Subcutaneous abdominal adipose tissue (tissue), 5 donors: ENCODE measurements at regions not wholly inside any gene's neighbourhood (a gene's known extent, or its start where the extent isn't known, plus 50 kb on each side); places are given as distances from the start of the nearest gene placed in this dataset.

Source experiments
- H3K27ac ChIP-seq: one replicate; pipeline ENCODE4 v1.7.0; 2013; ENCODE audit warnings: low read depth, mild to moderate bottlenecking, inconsistent platforms, low read length, moderate library complexity
- H3K27me3 ChIP-seq, 5 donors: one replicate each; pipeline ENCODE4 v1.7.0; 2013; ENCODE audit warnings: low read length in 5 of 5, inconsistent platforms in 1 of 5; ENCODE audit not compliant: control insufficient read depth in 5 of 5, insufficient read depth in 4 of 5
- H3K36me3 ChIP-seq, 5 donors: one replicate each; pipeline ENCODE4 v1.7.0; 2013; ENCODE audit warnings: low read length in 5 of 5; ENCODE audit not compliant: control insufficient read depth in 5 of 5, insufficient read depth in 5 of 5
- H3K4me1 ChIP-seq, 5 donors: one replicate each; pipeline ENCODE4 v1.7.0; 2013; ENCODE audit warnings: low read length in 5 of 5, mild to moderate bottlenecking in 3 of 5, moderate library complexity in 1 of 5; ENCODE audit not compliant: control insufficient read depth in 5 of 5, insufficient read depth in 5 of 5
- H3K4me3 ChIP-seq, 5 donors: one replicate each; pipeline ENCODE4 v1.7.0; 2013; ENCODE audit warnings: low read length in 5 of 5, low read depth in 1 of 5
- H3K9ac ChIP-seq, 5 donors: one replicate each; pipeline ENCODE4 v1.7.0; 2013; ENCODE audit warnings: low read length in 5 of 5, mild to moderate bottlenecking in 4 of 5, moderate library complexity in 3 of 5
- H3K9me3 ChIP-seq, 5 donors: one replicate each; pipeline ENCODE4 v1.7.0; 2013; ENCODE audit warnings: low read length in 5 of 5; ENCODE audit not compliant: control insufficient read depth in 5 of 5
- donor health status: healthy.
- donor health status: healthy.
- donor health status: healthy.
- donor health status: healthy.
- donor health status: healthy.

DNA sequence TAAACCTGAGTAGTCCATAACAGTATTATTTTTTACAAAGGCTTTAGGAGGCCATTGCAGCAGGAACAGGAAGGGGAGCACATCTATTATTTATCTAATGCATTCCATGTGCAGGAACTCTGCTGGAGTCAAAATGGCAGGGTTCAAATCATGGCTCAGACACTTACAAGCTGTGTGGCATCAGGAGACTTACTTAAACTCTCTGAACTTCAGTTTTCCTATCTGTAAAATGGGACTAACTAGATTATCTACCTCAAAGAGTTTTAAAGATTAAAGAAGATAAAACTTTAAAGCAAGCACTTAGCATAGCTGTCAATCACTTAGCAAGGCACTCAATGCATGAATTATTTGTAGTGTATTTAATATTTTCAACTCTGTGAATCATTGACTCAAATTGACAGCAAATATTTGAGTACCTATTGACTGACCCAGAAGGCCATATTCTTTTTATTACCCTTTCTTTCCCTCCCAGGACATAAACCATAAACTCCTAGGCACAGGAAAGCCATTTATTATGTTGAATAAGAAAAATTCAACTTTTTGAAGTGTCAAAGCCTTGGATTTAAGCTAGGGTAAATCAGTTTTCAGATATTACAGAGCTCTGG, 115.8 kb upstream of the FAM204A start:
- H3K27ac ChIP-seq: no peak overlapping the region
- peaks cover 0 to 1% (median 0%) of the 10 kb centered on the region in 5 donors for H3K9me3 ChIP-seq
- H3K9ac ChIP-seq: no peak overlapping the region
- peaks cover 0 to 2% (median 0%) of the 10 kb centered on the region in 5 donors for H3K4me1 ChIP-seq
- no peaks in the 10 kb centered on the region for H3K36me3 ChIP-seq
- H3K27me3 ChIP-seq: peaks cover 0 to 2% (median 0%) of the 10 kb centered on the region in 5 donors
- H3K4me3 ChIP-seq: no peak overlapping the region

GRCh38 chr10:118455181-118455695, 113.1 kb upstream of the FAM204A start:
- Histone ChIP-seq H3K9ac (no peak overlapping the region), H3K36me3 (no peaks in the 10 kb centered on the region), H3K4me1 (peaks cover 0 to 2% (median 0%) of the 10 kb centered on the region in 5 donors), H3K27me3 (no peaks in the 10 kb centered on the region), H3K27ac (no peak overlapping the region), H3K9me3 (peaks cover 6 to 12% (median 7%) of the 10 kb centered on the region in 5 donors), H3K4me3 (no peak overlapping the region)

GRCh38 chr10:118454211-118454610, 112.1 kb upstream of the FAM204A start:
- no peak overlapping the region for H3K9ac ChIP-seq
- peaks cover 0 to 8% (median 2%) of the 10 kb centered on the region in 5 donors for H3K27me3 ChIP-seq
- H3K36me3 ChIP-seq: no peaks in the 10 kb centered on the region
- no peak overlapping the region for H3K4me3 ChIP-seq
- no peak overlapping the region for H3K27ac ChIP-seq
- H3K4me1 ChIP-seq: no peaks in the 10 kb centered on the region
- peaks cover 6 to 12% (median 7%) of the 10 kb centered on the region in 5 donors for H3K9me3 ChIP-seq

GRCh38 chr10:118452098-118452497, 110.0 kb upstream of the FAM204A start:
- no peak overlapping the region for H3K27ac ChIP-seq
- no peaks in the 10 kb centered on the region for H3K36me3 ChIP-seq
- H3K27me3 ChIP-seq: peaks cover 0 to 15% (median 8%) of the 10 kb centered on the region in 5 donors

GRCh38 chr10:118449521-118449920, 107.4 kb upstream of the FAM204A start:
- Histone ChIP-seq H3K9ac (no peak overlapping the region), H3K36me3 (no peaks in the 10 kb centered on the region), H3K9me3 (peaks cover 6 to 12% (median 7%) of the 10 kb centered on the region in 5 donors), H3K4me3 (no peak overlapping the region), H3K4me1 (peaks cover 0 to 8% (median 4%) of the 10 kb centered on the region in 5 donors), H3K27me3 (peaks cover 0 to 15% (median 9%) of the 10 kb centered on the region in 5 donors), H3K27ac (no peak overlapping the region)

More at GRCh38 chr10:118452098-118452497, 110.0 kb upstream of the FAM204A start:
- H3K4me3 ChIP-seq: no peak overlapping the region
- H3K4me1 ChIP-seq: peaks cover 0 to 8% (median 4%) of the 10 kb centered on the region in 5 donors
- peaks cover 6 to 12% (median 7%) of the 10 kb centered on the region in 5 donors for H3K9me3 ChIP-seq
- H3K9ac ChIP-seq: no peak overlapping the region

DNA sequence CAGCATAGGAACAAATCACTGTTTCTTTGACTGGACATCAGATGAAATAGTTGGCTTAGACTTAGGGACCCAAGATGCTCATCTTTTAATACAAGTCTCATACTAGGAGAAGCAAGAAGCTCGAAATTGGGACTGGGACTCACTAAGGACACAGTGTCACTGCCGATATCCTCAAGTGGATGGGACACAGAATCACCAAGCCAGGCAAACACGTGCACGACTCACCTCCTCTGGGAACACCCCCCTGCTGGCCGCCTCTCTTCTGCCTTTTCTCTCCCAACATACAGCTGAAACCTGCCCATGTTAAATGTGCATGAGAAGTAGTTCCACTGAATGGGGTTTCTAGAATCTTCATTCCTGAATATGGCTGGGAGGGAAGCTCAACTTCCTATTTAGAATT, 106.6 kb upstream of the FAM204A start:
- Histone ChIP-seq H3K4me1 (peaks cover 0 to 8% (median 4%) of the 10 kb centered on the region in 5 donors), H3K27me3 (peaks cover 0 to 15% (median 9%) of the 10 kb centered on the region in 5 donors), H3K36me3 (no peaks in the 10 kb centered on the region), H3K4me3 (no peak overlapping the region), H3K9ac (no peak overlapping the region), H3K9me3 (peaks cover 6 to 12% (median 7%) of the 10 kb centered on the region in 5 donors), H3K27ac (no peak overlapping the region)

DNA sequence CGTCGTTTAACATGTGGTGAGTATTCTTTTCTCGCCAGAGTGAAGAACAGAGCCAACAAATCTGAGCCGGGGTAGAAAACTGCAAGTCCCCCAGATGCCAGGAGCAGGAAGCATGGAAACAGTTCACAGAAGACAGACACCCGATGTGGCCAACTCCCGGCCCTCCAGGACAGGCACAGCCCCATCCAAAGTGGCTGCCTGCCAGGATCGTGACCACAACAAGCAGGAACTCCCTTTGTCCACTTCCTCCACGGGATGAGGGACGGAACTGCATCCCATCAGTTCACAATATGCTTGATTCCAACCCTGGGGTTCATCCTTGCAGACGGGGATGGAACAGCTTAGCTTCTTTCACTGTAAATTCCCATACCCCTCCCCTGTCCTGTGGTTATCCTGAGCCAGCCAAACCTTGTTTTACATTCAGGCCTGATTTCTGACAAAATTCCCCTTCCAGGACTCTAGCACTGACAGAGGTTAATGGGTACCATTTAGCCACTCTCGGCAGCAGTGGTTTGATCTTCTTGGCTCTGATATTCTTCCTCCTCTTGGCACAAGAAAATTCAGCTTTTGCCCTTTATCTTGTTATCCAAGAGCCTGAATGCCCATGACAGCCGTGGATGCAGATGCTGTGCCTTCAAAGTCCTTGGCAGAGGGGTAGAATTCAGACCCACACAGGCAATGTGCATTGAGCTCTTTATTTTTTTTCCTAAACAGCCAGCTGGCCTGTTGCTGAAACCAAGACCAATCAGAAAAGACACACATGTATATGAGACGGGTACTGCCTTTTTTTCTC, 105.5 kb upstream of the FAM204A start:
- H3K9me3 ChIP-seq: peaks cover 3 to 12% (median 7%) of the 10 kb centered on the region in 5 donors
- no peaks in the 10 kb centered on the region for H3K36me3 ChIP-seq
- H3K27ac ChIP-seq: no peak overlapping the region
- no peak overlapping the region for H3K4me3 ChIP-seq
- H3K4me1 ChIP-seq: peaks cover 0 to 8% (median 4%) of the 10 kb centered on the region in 5 donors
- H3K9ac ChIP-seq: no peak overlapping the region
- peaks cover 0 to 15% (median 9%) of the 10 kb centered on the region in 5 donors for H3K27me3 ChIP-seq

DNA sequence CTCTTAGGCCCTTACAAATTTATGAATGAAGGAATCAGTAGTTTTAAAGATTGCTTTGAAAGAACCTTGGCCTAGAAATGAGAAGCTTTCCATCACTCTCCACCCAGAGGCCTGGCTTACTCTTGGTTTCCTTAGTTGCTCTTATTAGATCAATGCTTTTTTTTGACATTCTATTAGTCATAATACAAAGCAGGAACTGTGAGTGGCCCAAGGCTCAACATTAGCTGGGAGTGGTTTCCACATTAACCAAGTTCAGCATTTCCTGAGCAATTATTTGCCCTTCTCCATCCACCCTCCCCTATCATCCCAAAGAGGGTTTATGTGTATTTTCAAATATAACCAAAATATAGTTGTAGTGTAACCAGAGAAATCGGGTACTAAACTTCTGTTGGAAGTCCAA, 103.4 kb upstream of the FAM204A start:
- Histone ChIP-seq H3K4me1 (peaks cover 0 to 8% (median 4%) of the 10 kb centered on the region in 5 donors), H3K9me3 (peaks cover 0 to 3% (median 0%) of the 10 kb centered on the region in 5 donors), H3K4me3 (no peak overlapping the region), H3K9ac (no peak overlapping the region), H3K27me3 (peaks cover 0 to 15% (median 9%) of the 10 kb centered on the region in 5 donors), H3K36me3 (no peaks in the 10 kb centered on the region), H3K27ac (no peak overlapping the region)

DNA sequence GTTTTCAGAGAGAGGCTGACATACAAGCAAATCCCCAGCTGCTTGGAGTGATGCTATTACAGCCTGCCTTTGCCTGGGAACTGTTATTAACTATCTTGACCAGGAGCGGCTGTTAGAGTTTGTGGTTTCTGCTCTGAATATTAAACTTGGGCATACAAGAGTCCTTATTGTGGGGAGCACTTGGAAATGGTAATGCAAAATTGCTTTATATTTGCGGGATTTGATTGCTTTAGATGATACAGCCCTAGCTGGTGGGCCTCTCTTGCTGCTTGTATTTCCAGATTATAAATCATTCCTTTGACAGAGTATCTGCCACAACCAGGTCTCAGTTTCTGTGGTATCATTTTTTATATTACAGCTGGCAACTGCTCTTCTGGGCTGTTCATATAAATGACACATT, 101.9 kb upstream of the FAM204A start:
- peaks cover 0 to 14% (median 8%) of the 10 kb centered on the region in 5 donors for H3K27me3 ChIP-seq
- no peak overlapping the region for H3K27ac ChIP-seq
- H3K36me3 ChIP-seq: no peaks in the 10 kb centered on the region
- no peak overlapping the region for H3K4me3 ChIP-seq
- H3K9ac ChIP-seq: no peak overlapping the region
- H3K4me1 ChIP-seq: peaks cover 0 to 8% (median 4%) of the 10 kb centered on the region in 5 donors
- peaks cover 0 to 3% (median 0%) of the 10 kb centered on the region in 5 donors for H3K9me3 ChIP-seq

DNA sequence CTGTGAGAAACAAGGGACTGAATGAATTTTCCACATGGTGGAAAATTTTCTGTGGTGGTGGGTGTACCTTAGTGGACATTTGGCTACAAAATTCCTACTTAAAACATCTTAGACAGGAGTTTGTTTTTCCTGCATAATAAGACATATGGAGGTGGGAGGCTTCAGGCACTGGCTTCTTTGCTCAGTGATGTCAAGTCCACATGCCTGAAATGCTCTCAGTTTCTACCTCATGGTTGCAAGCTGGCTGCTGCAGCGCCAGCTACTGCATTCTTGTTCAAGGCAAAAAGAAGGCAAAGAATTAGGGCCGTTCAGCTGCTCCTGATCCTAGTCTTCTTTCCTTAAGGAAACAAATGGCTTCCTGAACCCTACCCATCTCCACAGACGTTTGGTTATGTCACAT, 99.9 kb upstream of the FAM204A start:
- Histone ChIP-seq H3K9ac (no peak overlapping the region), H3K27me3 (peaks cover 0 to 6% (median 0%) of the 10 kb centered on the region in 5 donors), H3K9me3 (peaks cover 0 to 3% (median 0%) of the 10 kb centered on the region in 5 donors)

More for the DNA sequence above, 99.9 kb upstream of the FAM204A start:
- no peak overlapping the region for H3K27ac ChIP-seq
- H3K4me3 ChIP-seq: no peak overlapping the region
- peaks cover 0 to under 1% (median 0%) of the 10 kb centered on the region in 5 donors for H3K4me1 ChIP-seq
- H3K36me3 ChIP-seq: no peaks in the 10 kb centered on the region
